ENCODE measurements at regions not wholly inside any gene's neighbourhood (a gene's known extent, or its start where the extent isn't known, plus 50 kb on each side); places are given as distances from the start of the nearest gene placed in this dataset.

DNA sequence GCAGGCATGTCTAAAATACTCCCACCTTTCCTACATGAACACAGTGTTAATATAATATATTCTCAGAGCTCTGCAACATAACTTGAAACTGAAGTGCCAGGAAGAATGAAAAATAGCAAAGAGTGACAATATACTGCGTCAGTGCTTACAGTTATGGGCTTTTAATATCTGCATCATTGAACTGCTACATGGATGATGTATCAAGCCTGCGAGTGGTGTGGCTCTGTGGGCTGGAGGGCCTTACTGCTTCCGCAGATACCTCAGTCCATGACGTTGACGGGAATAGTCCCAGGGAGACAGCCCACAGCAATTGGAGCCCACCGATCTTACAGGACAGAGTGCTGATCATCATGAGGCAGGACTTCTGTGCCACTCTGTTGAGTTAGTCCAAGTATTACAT lies 727.0 kb downstream of the NR2F2 start:
- TF ChIP-seq, protein P1, sequence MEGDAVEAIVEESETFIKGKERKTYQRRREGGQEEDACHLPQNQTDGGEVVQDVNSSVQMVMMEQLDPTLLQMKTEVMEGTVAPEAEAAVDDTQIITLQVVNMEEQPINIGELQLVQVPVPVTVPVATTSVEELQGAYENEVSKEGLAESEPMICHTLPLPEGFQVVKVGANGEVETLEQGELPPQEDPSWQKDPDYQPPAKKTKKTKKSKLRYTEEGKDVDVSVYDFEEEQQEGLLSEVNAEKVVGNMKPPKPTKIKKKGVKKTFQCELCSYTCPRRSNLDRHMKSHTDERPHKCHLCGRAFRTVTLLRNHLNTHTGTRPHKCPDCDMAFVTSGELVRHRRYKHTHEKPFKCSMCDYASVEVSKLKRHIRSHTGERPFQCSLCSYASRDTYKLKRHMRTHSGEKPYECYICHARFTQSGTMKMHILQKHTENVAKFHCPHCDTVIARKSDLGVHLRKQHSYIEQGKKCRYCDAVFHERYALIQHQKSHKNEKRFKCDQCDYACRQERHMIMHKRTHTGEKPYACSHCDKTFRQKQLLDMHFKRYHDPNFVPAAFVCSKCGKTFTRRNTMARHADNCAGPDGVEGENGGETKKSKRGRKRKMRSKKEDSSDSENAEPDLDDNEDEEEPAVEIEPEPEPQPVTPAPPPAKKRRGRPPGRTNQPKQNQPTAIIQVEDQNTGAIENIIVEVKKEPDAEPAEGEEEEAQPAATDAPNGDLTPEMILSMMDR (IDR thresholded peaks at IDR 0.05 in 4 of 5, conservative IDR thresholded peaks at IDR 0.05 in 1 of 5), result no peak
- no peak for TF ChIP-seq POLR2A (IDR thresholded peaks at IDR 0.05)

All from gastrocnemius medialis (tissue), 4 donors.